Gastroesophageal sphincter (tissue), 3 donors: ENCODE measurements at regions not wholly inside any gene's neighbourhood (a gene's known extent, or its start where the extent isn't known, plus 50 kb on each side); places are given as distances from the start of the nearest gene placed in this dataset.
A peak's percentile ranks its signal among the peaks of the same experiment; 100 is the strongest.

Experiments used
- POLR2A ChIP-seq, 2 donors: fragments of 450-650 bp; IDR thresholded peaks; one replicate each; pipeline ENCODE4 v1.6.1; 2017; ENCODE audit warnings: antibody characterized with exemption in 2 of 2, mild to moderate bottlenecking in 2 of 2, moderate library complexity in 1 of 2
- POLR2AphosphoS5 ChIP-seq: sonication (generic); formaldehyde crosslinking; IDR thresholded peaks from one replicate; pipeline ENCODE4 v1.6.1; 2017; ENCODE audit warnings: antibody characterized with exemption
- TF ChIP-seq, protein P1 (sequence below), 4 experiments: fragments of 200-600 bp in 2 of 4; fragments of 450-650 bp in 2 of 4; sonication (generic) in 1 of 4; IDR thresholded peaks; one replicate each; pipeline ENCODE4 v1.5.1; 2017 to 2019; ENCODE audit warnings: antibody characterized with exemption in 4 of 4, mild to moderate bottlenecking in 2 of 4, moderate library complexity in 2 of 4

- TF ChIP-seq POLR2AphosphoS5 (peak; percentile 16), POLR2A (IDR thresholded peaks at IDR 0.05) (no peak)
- TF ChIP-seq, protein P1, sequence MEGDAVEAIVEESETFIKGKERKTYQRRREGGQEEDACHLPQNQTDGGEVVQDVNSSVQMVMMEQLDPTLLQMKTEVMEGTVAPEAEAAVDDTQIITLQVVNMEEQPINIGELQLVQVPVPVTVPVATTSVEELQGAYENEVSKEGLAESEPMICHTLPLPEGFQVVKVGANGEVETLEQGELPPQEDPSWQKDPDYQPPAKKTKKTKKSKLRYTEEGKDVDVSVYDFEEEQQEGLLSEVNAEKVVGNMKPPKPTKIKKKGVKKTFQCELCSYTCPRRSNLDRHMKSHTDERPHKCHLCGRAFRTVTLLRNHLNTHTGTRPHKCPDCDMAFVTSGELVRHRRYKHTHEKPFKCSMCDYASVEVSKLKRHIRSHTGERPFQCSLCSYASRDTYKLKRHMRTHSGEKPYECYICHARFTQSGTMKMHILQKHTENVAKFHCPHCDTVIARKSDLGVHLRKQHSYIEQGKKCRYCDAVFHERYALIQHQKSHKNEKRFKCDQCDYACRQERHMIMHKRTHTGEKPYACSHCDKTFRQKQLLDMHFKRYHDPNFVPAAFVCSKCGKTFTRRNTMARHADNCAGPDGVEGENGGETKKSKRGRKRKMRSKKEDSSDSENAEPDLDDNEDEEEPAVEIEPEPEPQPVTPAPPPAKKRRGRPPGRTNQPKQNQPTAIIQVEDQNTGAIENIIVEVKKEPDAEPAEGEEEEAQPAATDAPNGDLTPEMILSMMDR (IDR thresholded peaks at IDR 0.05): no peak
Measured at GRCh38 chr2:237223201-237223861, 137.6 kb downstream of the COPS8 start.
